Breast epithelium (tissue), 4 donors: ENCODE measurements at regions not wholly inside any gene's neighbourhood (a gene's known extent, or its start where the extent isn't known, plus 50 kb on each side); places are given as distances from the start of the nearest gene placed in this dataset.
"Not testable (repeated sequence)": the region's sequence is repeated elsewhere in the genome, so short reads cannot be mapped to it uniquely, and the experiment has no call there.

Experiments used
- DNase-seq, 2 donors: peaks; one replicate each; pipeline ENCODE4 v3.0.0-alpha.2; 2019; ENCODE audit warnings: low spot score in 2 of 2
- H3K27ac ChIP-seq, 2 donors: fragments of 200-600 bp; sonication (generic) in 1 of 2; one replicate each; pipeline ENCODE4 v1.5.1; 2016 to 2019; ENCODE audit warnings: mild to moderate bottlenecking in 1 of 2
- H3K27me3 ChIP-seq, 2 donors: fragments of 200-600 bp; sonication (generic) in 1 of 2; one replicate each; pipeline versions ENCODE4 v1.5.1 to v1.6.0; 2017 to 2019; ENCODE audit warnings: control low read depth in 1 of 2, mild to moderate bottlenecking in 1 of 2
- H3K36me3 ChIP-seq: fragments of 200-600 bp; one replicate; pipeline ENCODE4 v1.5.1; 2019
- H3K4me1 ChIP-seq, 2 donors: fragments of 200-600 bp; sonication (generic); one replicate each; pipeline ENCODE4 v1.5.1; 2016 to 2019; ENCODE audit warnings: control low read depth in 1 of 2
- H3K4me3 ChIP-seq, 3 donors: fragments of 200-600 bp; sonication (generic); 1 replicate in 2 of 3; 2 replicates in 1 of 3; pipeline ENCODE4 v1.5.1; 2016 to 2019; ENCODE audit warnings: mild to moderate bottlenecking in 3 of 3, moderate library complexity in 2 of 3
- H3K9me3 ChIP-seq, 2 donors: fragments of 200-600 bp; sonication (generic) in 1 of 2; one replicate each; pipeline ENCODE4 v1.5.1; 2016 to 2019; ENCODE audit warnings: control low read depth in 1 of 2
- POLR2A ChIP-seq: fragments of 450-650 bp; IDR thresholded peaks from one replicate; pipeline ENCODE4 v1.6.1; 2016; ENCODE audit warnings: antibody characterized with exemption, mild to moderate bottlenecking, moderate library complexity
- POLR2AphosphoS5 ChIP-seq, 3 donors: sonication (generic); formaldehyde crosslinking; IDR thresholded peaks; one replicate each; pipeline ENCODE4 v1.6.1; 2017; ENCODE audit warnings: antibody characterized with exemption in 3 of 3
- intact Hi-C: fragments of 100-400 bp; cut with DNase I; formaldehyde crosslinking; loops from one replicate; pipeline ENCODE4 v1.15.1; 2023; ENCODE audit warnings: low total_unique reads
- TF ChIP-seq, protein P1 (sequence below), 3 donors: fragments of 450-650 bp; IDR thresholded peaks; one replicate each; pipeline ENCODE4 v1.5.1; 2016 to 2017; ENCODE audit warnings: antibody characterized with exemption in 3 of 3, mild to moderate bottlenecking in 3 of 3, moderate library complexity in 3 of 3

DNA sequence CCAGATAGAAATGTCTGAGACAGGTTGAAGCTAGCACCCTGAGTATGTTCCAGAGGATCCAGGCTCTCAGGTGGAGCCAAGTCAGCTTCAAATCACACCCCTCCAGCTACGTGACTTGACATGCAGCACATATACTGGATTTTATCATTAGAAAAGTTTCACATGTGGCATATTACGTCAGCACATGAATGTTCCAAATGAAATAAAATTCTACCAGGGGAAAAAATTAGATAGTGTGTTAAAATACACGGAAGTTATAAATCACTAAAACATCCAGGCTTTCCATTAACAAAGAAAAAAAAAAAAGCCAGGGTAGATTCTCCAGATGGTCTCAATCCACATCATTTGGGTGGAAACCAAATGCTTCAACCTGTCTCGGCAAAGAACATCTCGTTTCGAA is 251.6 kb downstream of the MPDZ start:
- intact Hi-C loops = loop anchor here (10.0 kb wide), 1 partner anchor 1093 kb away; no protein-coding TSS in a partner anchor
- Histone ChIP-seq H3K4me3 (no peak overlapping the region), H3K4me1 (no peaks in the 10 kb centered on the region), H3K27ac (no peak overlapping the region), H3K9me3 (no peaks in the 10 kb centered on the region), H3K27me3 (no peaks in the 10 kb centered on the region), H3K36me3 (no peaks in the 10 kb centered on the region)
- no peak for DNase-seq
- no peak for TF ChIP-seq POLR2AphosphoS5 (IDR thresholded peaks at IDR 0.05)
- TF ChIP-seq, protein P1, sequence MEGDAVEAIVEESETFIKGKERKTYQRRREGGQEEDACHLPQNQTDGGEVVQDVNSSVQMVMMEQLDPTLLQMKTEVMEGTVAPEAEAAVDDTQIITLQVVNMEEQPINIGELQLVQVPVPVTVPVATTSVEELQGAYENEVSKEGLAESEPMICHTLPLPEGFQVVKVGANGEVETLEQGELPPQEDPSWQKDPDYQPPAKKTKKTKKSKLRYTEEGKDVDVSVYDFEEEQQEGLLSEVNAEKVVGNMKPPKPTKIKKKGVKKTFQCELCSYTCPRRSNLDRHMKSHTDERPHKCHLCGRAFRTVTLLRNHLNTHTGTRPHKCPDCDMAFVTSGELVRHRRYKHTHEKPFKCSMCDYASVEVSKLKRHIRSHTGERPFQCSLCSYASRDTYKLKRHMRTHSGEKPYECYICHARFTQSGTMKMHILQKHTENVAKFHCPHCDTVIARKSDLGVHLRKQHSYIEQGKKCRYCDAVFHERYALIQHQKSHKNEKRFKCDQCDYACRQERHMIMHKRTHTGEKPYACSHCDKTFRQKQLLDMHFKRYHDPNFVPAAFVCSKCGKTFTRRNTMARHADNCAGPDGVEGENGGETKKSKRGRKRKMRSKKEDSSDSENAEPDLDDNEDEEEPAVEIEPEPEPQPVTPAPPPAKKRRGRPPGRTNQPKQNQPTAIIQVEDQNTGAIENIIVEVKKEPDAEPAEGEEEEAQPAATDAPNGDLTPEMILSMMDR (IDR thresholded peaks at IDR 0.05) = no peak
- no peak for TF ChIP-seq POLR2A

DNA sequence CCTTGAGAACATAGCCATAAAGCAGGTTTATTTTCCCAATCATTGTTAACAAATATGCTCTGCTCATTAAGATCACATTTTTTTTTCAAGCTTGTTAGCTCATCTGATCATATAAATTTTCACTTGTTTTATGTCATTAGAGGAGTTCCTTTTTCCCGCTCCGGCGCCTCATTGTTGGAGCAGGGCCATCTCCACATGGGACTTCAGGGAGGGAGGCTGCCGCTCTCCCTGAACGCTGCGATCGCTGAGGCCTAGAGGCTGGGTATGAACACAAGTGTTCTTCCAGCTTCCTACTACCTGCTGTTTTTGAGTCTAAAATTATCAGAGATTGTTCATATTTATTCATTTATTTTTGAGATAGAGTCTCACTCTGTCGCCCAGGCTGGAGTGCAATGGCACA is 246.9 kb downstream of the MPDZ start:
- Histone ChIP-seq H3K4me3 (no peak overlapping the region), H3K9me3 (no peaks in the 10 kb centered on the region), H3K36me3 (no peaks in the 10 kb centered on the region), H3K4me1 (no peaks in the 10 kb centered on the region), H3K27ac (no peak overlapping the region), H3K27me3 (no peaks in the 10 kb centered on the region)
- TF ChIP-seq, protein P1 (IDR thresholded peaks at IDR 0.05) = no peak
- TF ChIP-seq POLR2AphosphoS5 (IDR thresholded peaks at IDR 0.05) (no peak), POLR2A (no peak)
- intact Hi-C loops = no loop called here
- no peak for DNase-seq

DNA sequence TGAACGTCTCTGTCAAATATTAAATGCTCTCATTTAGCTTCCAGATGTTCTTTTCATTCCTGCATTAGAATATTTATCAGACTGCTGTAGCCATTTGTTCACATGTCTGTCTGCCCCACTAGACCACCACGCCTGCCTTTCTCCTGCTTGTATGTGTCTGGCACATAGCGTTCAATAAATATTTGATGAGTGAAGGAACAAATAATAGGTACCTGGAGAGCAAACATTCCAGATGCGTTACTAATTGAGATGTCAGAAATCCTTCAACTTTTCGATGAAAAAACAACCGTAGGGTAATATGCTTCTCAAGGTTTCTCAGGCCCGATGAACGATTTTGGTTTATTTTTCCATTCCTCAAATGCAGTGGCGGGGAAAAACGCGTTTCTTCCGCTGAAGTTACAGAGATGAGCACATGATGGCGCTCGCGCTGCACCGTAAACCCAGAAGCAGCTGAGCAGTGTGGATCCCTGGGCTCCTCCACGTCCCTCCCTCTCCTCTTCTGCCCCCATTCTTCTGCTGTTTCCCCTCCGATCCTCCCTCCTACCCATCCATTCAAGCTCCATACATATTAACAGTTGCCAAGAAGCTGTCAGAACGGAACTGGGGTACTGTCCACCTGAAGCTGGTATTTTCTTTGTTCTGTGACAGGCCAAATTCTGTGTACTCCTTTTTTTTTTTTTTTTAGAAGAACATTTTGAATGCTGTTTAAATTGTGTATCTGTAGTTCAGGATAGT is 245.4 kb downstream of the MPDZ start:
- no peak overlapping the region for H3K27ac ChIP-seq
- DNase-seq = peak; percentile 59 to 62

DNA sequence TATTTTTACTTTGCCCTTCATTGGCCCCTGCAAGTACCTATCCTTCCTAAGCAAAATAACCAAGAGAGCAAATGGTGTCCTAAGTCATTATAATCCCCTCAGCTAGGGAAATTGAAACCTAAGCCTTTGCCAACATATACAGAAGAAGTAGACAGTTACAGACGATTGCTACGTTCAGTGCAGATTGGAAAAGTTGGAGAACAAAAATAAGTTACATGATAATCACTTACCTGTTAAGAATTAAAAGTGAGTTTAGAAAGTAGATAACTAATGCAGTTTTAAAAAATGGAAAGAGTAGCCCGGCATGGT is 244.8 kb downstream of the MPDZ start:
- intact Hi-C loops = no loop called here
- DNase-seq = no peak
- H3K4me3 ChIP-seq = peak overlapping the region in 1 of 3 donors; percentile 50
- H3K36me3 ChIP-seq = no peaks in the 10 kb centered on the region
- TF ChIP-seq, protein P1 (IDR thresholded peaks at IDR 0.05) = no peak
- TF ChIP-seq POLR2A (no peak), POLR2AphosphoS5 (IDR thresholded peaks at IDR 0.05) (no peak)
- H3K27me3 ChIP-seq = no peaks in the 10 kb centered on the region
- H3K4me1 ChIP-seq = no peaks in the 10 kb centered on the region
- no peak overlapping the region for H3K27ac ChIP-seq
- H3K9me3 ChIP-seq = no peaks in the 10 kb centered on the region

More for the DNA sequence above, 245.4 kb downstream of the MPDZ start:
- intact Hi-C loops = no loop called here
- no peaks in the 10 kb centered on the region for H3K9me3 ChIP-seq
- H3K4me3 ChIP-seq = peak overlapping the region in 2 of 3 donors; percentile 9 to 50
- H3K36me3 ChIP-seq = no peaks in the 10 kb centered on the region
- no peaks in the 10 kb centered on the region for H3K27me3 ChIP-seq
- H3K4me1 ChIP-seq = no peaks in the 10 kb centered on the region
- TF ChIP-seq POLR2AphosphoS5 (IDR thresholded peaks at IDR 0.05) (no peak), POLR2A (no peak)
- TF ChIP-seq, protein P1 (IDR thresholded peaks at IDR 0.05) = peak; percentile 31 to 80 (median 75)

DNA sequence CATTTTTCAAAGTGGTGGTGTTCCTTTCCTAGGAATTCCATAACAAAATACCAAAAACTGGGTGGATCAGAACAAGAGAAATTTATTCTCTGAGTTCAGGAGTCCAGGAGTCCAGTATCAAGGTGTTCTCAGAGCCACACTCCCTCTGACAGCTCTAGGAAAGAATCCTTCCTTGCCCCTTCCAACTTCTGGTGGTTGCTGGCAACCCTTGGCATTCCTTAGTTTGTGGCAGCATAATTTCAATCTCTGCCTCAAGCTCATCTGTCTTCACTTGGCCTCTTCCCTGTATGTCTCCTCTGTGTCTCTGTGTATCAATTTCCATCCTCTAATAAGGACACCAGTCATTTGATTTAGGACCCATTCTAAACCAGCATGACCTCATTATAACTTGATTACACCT is 243.7 kb downstream of the MPDZ start:
- TF ChIP-seq, protein P1 (IDR thresholded peaks at IDR 0.05) = no peak
- no peak for TF ChIP-seq POLR2A
- TF ChIP-seq POLR2AphosphoS5 (IDR thresholded peaks at IDR 0.05) = no peak
- peak in 1 of 2 donors; percentile 57 for DNase-seq
- Histone ChIP-seq H3K4me1 (no peaks in the 10 kb centered on the region), H3K9me3 (no peaks in the 10 kb centered on the region), H3K36me3 (no peaks in the 10 kb centered on the region), H3K27me3 (no peaks in the 10 kb centered on the region), H3K4me3 (no peak overlapping the region), H3K27ac (peak overlapping the region in 1 of 2 donors; percentile 17)
- intact Hi-C loops = no loop called here

DNA sequence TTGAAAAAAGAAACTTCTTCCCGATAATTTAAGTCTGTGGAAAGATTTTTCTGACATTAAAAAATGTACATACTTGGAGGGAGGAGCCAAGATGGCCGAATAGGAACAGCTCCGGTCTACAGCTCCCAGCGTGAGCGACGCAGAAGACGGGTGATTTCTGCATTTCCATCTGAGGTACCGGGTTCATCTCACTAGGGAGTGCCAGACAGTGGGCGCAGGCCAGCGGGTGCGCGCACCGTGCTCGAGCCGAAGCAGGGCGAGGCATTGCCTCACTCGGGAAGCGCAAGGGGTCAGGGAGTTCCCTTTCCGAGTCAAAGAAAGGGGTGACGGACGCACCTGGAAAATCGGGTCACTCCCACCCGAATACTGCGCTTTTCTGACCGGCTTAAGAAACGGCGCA is 241.7 kb downstream of the MPDZ start:
- H3K27ac ChIP-seq, H3K9me3 ChIP-seq, H3K36me3 ChIP-seq, H3K27me3 ChIP-seq, H3K4me1 ChIP-seq, H3K4me3 ChIP-seq, intact Hi-C loops, DNase-seq: not testable (repeated sequence)
